Endothelial cell of umbilical vein (primary cell): ENCODE measurements at regions not wholly inside any gene's neighbourhood (a gene's known extent, or its start where the extent isn't known, plus 50 kb on each side); places are given as distances from the start of the nearest gene placed in this dataset.

Source experiments
- CTCF ChIP-seq, 2 donors: IDR thresholded peaks; 1 replicate in 1 of 2; 2 replicates in 1 of 2; pipeline ENCODE4 v1.5.1; 2011; ENCODE audit warnings: low read length in 2 of 2, mild to moderate bottlenecking in 2 of 2, moderate library complexity in 2 of 2, control low read depth in 1 of 2, inconsistent platforms in 1 of 2, low read depth in 1 of 2; ENCODE audit not compliant: insufficient read depth in 1 of 2; ENCODE audit errors: extremely low read depth in 1 of 2
- EZH2 ChIP-seq: IDR thresholded peaks from 2 replicates; pipeline ENCODE4 v1.6.1; 2012; ENCODE audit warnings: borderline replicate concordance, low read depth, mild to moderate bottlenecking, moderate library complexity, low read length, inconsistent platforms; ENCODE audit not compliant: severe bottlenecking
- FOS ChIP-seq: IDR thresholded peaks from 2 replicates; pipeline ENCODE4 v1.6.1; 2011; ENCODE audit warnings: mild to moderate bottlenecking, low read length, moderate library complexity, borderline replicate concordance; ENCODE audit not compliant: insufficient read depth
- GATA2 ChIP-seq: IDR thresholded peaks from 2 replicates; pipeline ENCODE4 v1.7.0; 2011; ENCODE audit warnings: low read depth, mild to moderate bottlenecking, moderate library complexity, mixed read lengths, low read length; ENCODE audit not compliant: insufficient read length, insufficient read depth
- JUN ChIP-seq: IDR thresholded peaks from 2 replicates; pipeline ENCODE4 v1.6.1; 2011; ENCODE audit warnings: borderline replicate concordance, low read depth; ENCODE audit not compliant: insufficient read length, insufficient read depth
- MAX ChIP-seq: IDR thresholded peaks from 2 replicates; pipeline ENCODE4 v1.6.1; 2011; ENCODE audit not compliant: insufficient read depth, insufficient read length
- MYC ChIP-seq: IDR thresholded peaks from one replicate; pipeline ENCODE4 v1.6.1; 2011; ENCODE audit warnings: mild to moderate bottlenecking, low read depth, low read length
- POLR2A ChIP-seq: IDR thresholded peaks from 2 replicates; pipeline ENCODE4 v1.6.1; 2012; ENCODE audit warnings: low read depth, mild to moderate bottlenecking, control low read depth, low read length
- POLR2AphosphoS5 ChIP-seq: IDR thresholded peaks from 2 replicates; pipeline ENCODE4 v1.6.1; 2012; ENCODE audit warnings: low read depth, mild to moderate bottlenecking, control low read depth, low read length, moderate library complexity; ENCODE audit not compliant: insufficient read depth

- TF ChIP-seq CTCF (IDR thresholded peaks at IDR 0.05; ENCODE audit: extremely low read depth in 1 of 2, insufficient read depth in 1 of 2, low read depth in 1 of 2, low read length in 2 of 2): no peak
- no peak for TF ChIP-seq POLR2A
- TF ChIP-seq POLR2AphosphoS5: no peak
- TF ChIP-seq EZH2: no peak
- no peak for TF ChIP-seq MAX
- no peak for TF ChIP-seq FOS
- no peak for TF ChIP-seq GATA2
- no peak for TF ChIP-seq MYC
- no peak for TF ChIP-seq JUN
Measured at GRCh38 chr9:89967527-89967926, 362.7 kb downstream of the GADD45G start.
